ENCODE measurements at regions not wholly inside any gene's neighbourhood (a gene's known extent, or its start where the extent isn't known, plus 50 kb on each side); places are given as distances from the start of the nearest gene placed in this dataset.
A peak's percentile ranks its signal among the peaks of the same experiment; 100 is the strongest.

GRCh38 chr9:2565676-2566340 lies 55.8 kb upstream of the VLDLR start:
- no peak for DNase-seq (ENCODE audit: low read depth in 2 of 2)
- Histone ChIP-seq H3K4me2 (ENCODE audit: extremely low read depth, insufficient read depth, low read length) (no peak overlapping the region), H3K36me3 (ENCODE audit: control insufficient read depth, insufficient read depth, low read length) (no peaks in the 10 kb centered on the region), H2AFZ (ENCODE audit: low read length) (no peak overlapping the region), H3K4me1 (ENCODE audit: control insufficient read depth, extremely low read depth, insufficient read depth, low read length) (no peaks in the 10 kb centered on the region), H3K9ac (ENCODE audit: insufficient read depth, low read length) (no peak overlapping the region), H3K4me3 (replicated peaks in 1 of 4; ENCODE audit: control extremely low read depth in 1 of 4, insufficient read depth in 1 of 4, low read depth in 3 of 4, low read length in 4 of 4) (no peak overlapping the region), H3K27me3 (ENCODE audit: control insufficient read depth, insufficient read depth, low read length) (no peaks in the 10 kb centered on the region), H4K20me1 (ENCODE audit: control insufficient read depth, extremely low read depth, insufficient read depth, low read length) (no peaks in the 10 kb centered on the region), H3K79me2 (ENCODE audit: control insufficient read depth, insufficient read depth, low read length) (no peaks in the 10 kb centered on the region), H3K9me3 (ENCODE audit: control insufficient read depth, insufficient read depth, low read depth, low read length) (no peaks in the 10 kb centered on the region), H3K27ac (ENCODE audit: insufficient read depth, low read length) (no peak overlapping the region)
- TF ChIP-seq CTCF (conservative IDR thresholded peaks at IDR 0.05 in 1 of 2, IDR thresholded peaks at IDR 0.05 in 1 of 2; ENCODE audit: low read depth in 1 of 2, low read length in 2 of 2) (no peak), EZH2 (IDR thresholded peaks at IDR 0.05; ENCODE audit: low read length, missing control alignments) (no peak)

GRCh38 chr9:2567922-2568321 lies 53.7 kb upstream of the VLDLR start:
- Histone ChIP-seq H2AFZ (ENCODE audit: low read length) (no peak overlapping the region), H3K79me2 (ENCODE audit: control insufficient read depth, insufficient read depth, low read length) (no peaks in the 10 kb centered on the region), H3K4me1 (ENCODE audit: control insufficient read depth, extremely low read depth, insufficient read depth, low read length) (peaks cover 3% of the 10 kb centered on the region), H3K4me3 (replicated peaks in 1 of 4; ENCODE audit: control extremely low read depth in 1 of 4, insufficient read depth in 1 of 4, low read depth in 3 of 4, low read length in 4 of 4) (no peak overlapping the region), H4K20me1 (ENCODE audit: control insufficient read depth, extremely low read depth, insufficient read depth, low read length) (no peaks in the 10 kb centered on the region), H3K9me3 (ENCODE audit: control insufficient read depth, insufficient read depth, low read depth, low read length) (no peaks in the 10 kb centered on the region), H3K36me3 (ENCODE audit: control insufficient read depth, insufficient read depth, low read length) (no peaks in the 10 kb centered on the region), H3K27ac (ENCODE audit: insufficient read depth, low read length) (no peak overlapping the region), H3K9ac (ENCODE audit: insufficient read depth, low read length) (no peak overlapping the region), H3K27me3 (ENCODE audit: control insufficient read depth, insufficient read depth, low read length) (no peaks in the 10 kb centered on the region), H3K4me2 (ENCODE audit: extremely low read depth, insufficient read depth, low read length) (no peak overlapping the region)
- TF ChIP-seq CTCF (conservative IDR thresholded peaks at IDR 0.05 in 1 of 2, IDR thresholded peaks at IDR 0.05 in 1 of 2; ENCODE audit: low read depth in 1 of 2, low read length in 2 of 2) (no peak), EZH2 (IDR thresholded peaks at IDR 0.05; ENCODE audit: low read length, missing control alignments) (no peak)
- peak in 1 of 2 donors; percentile 15 for DNase-seq (ENCODE audit: low read depth in 2 of 2)

- Histone ChIP-seq H3K27ac (ENCODE audit: insufficient read depth, low read length) (no peak overlapping the region), H3K79me2 (ENCODE audit: control insufficient read depth, insufficient read depth, low read length) (no peaks in the 10 kb centered on the region), H3K9ac (ENCODE audit: insufficient read depth, low read length) (no peak overlapping the region), H3K4me2 (ENCODE audit: extremely low read depth, insufficient read depth, low read length) (no peak overlapping the region), H3K27me3 (ENCODE audit: control insufficient read depth, insufficient read depth, low read length) (no peaks in the 10 kb centered on the region), H3K4me3 (replicated peaks in 1 of 4; ENCODE audit: control extremely low read depth in 1 of 4, insufficient read depth in 1 of 4, low read depth in 3 of 4, low read length in 4 of 4) (no peak overlapping the region), H2AFZ (ENCODE audit: low read length) (no peak overlapping the region), H4K20me1 (ENCODE audit: control insufficient read depth, extremely low read depth, insufficient read depth, low read length) (no peaks in the 10 kb centered on the region), H3K36me3 (ENCODE audit: control insufficient read depth, insufficient read depth, low read length) (no peaks in the 10 kb centered on the region), H3K4me1 (ENCODE audit: control insufficient read depth, extremely low read depth, insufficient read depth, low read length) (peaks cover 3% of the 10 kb centered on the region), H3K9me3 (ENCODE audit: control insufficient read depth, insufficient read depth, low read depth, low read length) (no peaks in the 10 kb centered on the region)
- no peak for DNase-seq (ENCODE audit: low read depth in 2 of 2)
- TF ChIP-seq CTCF (conservative IDR thresholded peaks at IDR 0.05 in 1 of 2, IDR thresholded peaks at IDR 0.05 in 1 of 2; ENCODE audit: low read depth in 1 of 2, low read length in 2 of 2) (no peak), EZH2 (IDR thresholded peaks at IDR 0.05; ENCODE audit: low read length, missing control alignments) (no peak)
Measured at GRCh38 chr9:2568689-2569088, 52.9 kb upstream of the VLDLR start.

Data from fibroblast of lung (primary cell).